ENCODE measurements at regions not wholly inside any gene's neighbourhood (a gene's known extent, or its start where the extent isn't known, plus 50 kb on each side); places are given as distances from the start of the nearest gene placed in this dataset.

- no peak for TF ChIP-seq CTCF (IDR thresholded peaks at IDR 0.05)
- TF ChIP-seq POLR2A (IDR thresholded peaks at IDR 0.05) = no peak
- TF ChIP-seq EP300 (IDR thresholded peaks at IDR 0.05) = no peak
- TF ChIP-seq POLR2AphosphoS5 (IDR thresholded peaks at IDR 0.05) = no peak
Measured at GRCh38 chr7:18305866-18306265, 189.7 kb upstream of the HDAC9 start.
